SIG-M5 (cell line): ENCODE measurements at regions not wholly inside any gene's neighbourhood (a gene's known extent, or its start where the extent isn't known, plus 50 kb on each side); places are given as distances from the start of the nearest gene placed in this dataset.
"Not testable (repeated sequence)": the region's sequence is repeated elsewhere in the genome, so short reads cannot be mapped to it uniquely, and the experiment has no call there.

Experiments used
- DNase-seq: peaks from one replicate; lab custom pipeline; 2025; lab: John Stamatoyannopoulos, UW

GRCh38 chr17:34472363-34472762 is 107.0 kb upstream of the TMEM132E start:
- no peak for DNase-seq

DNA sequence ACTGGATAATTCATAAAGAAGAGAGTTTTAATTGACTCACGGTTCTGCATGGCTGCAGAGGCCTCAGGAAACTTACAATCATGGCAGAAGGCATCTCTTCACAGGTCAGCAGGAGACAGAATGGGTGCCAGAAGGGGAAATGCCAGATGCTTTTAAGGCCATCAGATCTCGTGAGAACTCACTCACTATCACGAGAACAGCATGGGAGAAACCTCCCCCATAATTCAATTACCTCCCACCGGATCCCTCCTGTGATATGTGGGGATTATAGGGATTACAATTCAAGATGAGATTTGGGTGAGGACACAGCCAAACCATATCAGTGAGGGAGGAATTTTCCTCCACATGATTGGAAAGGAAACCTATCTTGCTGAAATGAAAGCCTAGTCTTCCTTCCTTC is 108.1 kb upstream of the TMEM132E start:
- not testable (repeated sequence) for DNase-seq

- no peak for DNase-seq
Measured at GRCh38 chr17:34465789-34466188, 102.8 kb upstream of the CCL1 start.

DNA sequence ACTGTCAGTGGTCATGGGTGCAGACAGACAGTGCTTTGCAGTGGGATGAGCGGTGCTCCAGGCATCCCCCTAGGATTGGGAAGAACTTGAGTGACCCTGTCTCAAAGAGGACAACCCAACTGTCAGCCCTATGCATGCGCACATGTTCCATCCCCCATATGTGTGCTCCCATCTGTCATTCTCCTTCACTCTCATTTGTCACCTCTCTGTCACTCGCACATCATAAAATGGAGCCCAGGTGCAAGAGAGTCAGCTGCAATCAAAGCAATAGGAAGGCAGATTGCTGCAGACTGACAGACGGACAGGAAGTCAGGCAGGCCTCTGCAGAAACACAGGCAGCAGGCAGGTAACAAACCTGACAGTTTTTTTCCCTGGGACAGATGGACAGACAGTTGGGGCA is 101.8 kb upstream of the CCL1 start:
- DNase-seq, result no peak

GRCh38 chr17:34458266-34458665 is 95.2 kb upstream of the CCL1 start:
- DNase-seq, result no peak

- DNase-seq, result no peak
Measured at GRCh38 chr17:34456121-34456520, 93.1 kb upstream of the CCL1 start.

- DNase-seq, result no peak
Measured at GRCh38 chr17:34452769-34453168, 89.7 kb upstream of the CCL1 start.

- no peak for DNase-seq
Measured at GRCh38 chr17:34451313-34451712, 88.3 kb upstream of the CCL1 start.

DNA sequence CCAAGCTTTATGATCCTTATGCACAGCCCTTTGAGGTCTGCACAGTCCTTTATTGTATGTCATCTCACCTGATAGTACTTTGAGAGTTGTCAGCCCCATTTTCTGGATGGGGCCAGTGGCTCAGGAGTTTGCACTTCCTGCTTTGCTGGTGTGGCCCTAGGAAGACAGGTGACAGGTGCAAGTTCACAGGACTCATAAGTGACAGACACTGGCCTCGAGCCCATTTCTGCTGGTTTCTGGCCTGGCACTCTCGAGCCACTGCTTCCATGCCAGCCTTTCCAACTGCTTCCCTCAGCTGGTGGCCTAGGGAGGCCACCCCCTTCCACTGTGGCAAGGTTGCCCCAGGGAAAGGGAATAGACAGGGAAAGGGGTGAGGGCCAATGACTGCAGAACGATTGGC is 84.4 kb upstream of the CCL1 start:
- DNase-seq, result no peak

- DNase-seq, result no peak
Measured at GRCh38 chr17:34445101-34445500, 82.1 kb upstream of the CCL1 start.

GRCh38 chr17:34443619-34444469 is 80.8 kb upstream of the CCL1 start:
- no peak for DNase-seq

DNA sequence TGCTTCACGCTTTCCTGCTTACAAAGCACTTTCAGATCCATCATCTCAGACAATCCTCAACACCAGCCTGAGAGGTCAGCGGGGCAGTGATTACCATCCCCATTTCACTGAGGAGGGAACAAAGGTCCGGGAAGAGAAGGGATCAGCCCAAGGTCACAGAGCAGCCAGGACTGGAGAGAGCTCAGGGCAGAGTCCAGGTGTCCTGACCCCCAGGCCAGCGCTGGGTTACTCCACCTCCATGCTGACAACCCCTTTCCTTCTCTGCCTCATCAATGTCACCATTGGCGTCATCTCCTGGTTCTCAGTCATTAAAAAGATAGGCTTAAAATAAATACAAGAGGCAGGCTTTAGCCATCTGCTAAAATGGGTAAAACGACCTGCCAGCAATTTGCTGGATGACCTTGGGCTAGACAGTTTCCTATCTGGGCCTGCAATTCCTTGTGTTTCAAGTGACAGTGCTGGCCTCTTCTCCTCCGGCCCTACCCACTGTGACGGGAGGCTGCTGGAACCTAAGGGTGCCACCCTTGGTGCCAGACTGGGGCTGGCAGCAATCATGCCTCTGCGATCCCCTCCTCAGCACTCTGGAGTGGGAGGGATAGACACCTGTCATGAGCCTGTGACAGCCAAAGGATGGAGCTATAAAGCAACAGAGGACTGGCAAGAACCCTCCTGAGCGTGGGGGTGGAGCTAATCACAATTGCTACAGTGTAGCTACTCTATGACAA is 79.5 kb upstream of the CCL1 start:
- no peak for DNase-seq

DNA sequence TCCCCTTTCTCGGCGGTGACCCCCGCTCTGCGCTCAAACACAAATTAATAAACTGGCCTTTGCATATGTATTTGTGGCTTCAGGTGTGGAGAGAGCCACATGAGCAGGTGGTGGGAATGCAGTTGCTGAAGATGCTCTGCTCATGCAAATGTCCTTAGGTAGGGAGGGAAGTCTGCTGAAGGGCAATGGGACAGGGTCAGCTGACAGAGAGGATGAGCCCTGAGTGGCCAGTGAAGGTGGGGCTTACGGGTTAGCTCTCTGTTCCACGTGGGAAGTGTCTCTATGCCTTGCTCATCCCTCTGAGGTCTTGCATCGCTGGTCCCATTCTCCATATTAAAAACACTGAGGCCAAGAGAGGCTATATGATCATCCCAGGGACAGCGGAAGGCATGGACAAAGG is 74.2 kb upstream of the CCL1 start:
- DNase-seq, result no peak

DNA sequence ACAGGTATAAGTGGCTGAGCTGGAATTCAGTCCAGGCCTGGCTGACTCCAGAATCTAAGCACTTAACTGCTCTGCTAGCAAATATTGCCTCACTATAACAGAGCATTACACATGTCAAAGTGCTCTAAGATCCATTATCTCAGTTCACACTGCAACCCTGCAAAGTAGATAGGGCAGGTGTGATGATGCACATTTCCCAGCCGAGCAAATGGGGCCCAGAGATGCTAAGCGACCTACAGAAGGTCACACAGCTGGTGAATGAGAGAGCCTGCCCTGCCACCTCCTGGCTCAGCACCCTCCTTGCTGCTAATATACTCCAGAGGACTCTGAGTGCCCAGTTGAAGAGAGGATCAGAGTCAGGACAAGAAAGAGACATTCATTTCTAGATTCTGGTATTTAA is 73.6 kb upstream of the CCL1 start:
- no peak for DNase-seq

- DNase-seq, result no peak
Measured at GRCh38 chr17:34435182-34435928, 72.3 kb upstream of the CCL1 start.

DNA sequence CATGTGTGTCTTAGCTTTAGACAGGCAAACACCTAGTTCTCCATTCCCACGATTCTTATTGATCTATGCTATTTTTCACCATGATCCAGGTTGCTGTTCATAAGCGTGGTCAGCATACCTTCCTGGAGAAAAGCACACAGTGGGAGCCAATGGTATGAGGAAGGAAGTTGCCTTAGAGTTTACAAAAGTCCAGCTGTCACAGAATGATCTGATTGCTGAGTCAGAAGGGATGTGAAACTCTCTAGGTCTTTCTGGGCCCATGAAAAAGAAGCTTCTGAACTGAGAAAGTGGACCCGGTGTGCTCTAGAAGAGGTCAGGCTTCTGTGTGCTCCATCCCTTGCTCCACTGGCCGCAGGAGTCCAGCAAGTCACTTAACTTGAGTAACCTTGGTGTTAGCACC is 71.0 kb upstream of the CCL1 start:
- no peak for DNase-seq

DNA sequence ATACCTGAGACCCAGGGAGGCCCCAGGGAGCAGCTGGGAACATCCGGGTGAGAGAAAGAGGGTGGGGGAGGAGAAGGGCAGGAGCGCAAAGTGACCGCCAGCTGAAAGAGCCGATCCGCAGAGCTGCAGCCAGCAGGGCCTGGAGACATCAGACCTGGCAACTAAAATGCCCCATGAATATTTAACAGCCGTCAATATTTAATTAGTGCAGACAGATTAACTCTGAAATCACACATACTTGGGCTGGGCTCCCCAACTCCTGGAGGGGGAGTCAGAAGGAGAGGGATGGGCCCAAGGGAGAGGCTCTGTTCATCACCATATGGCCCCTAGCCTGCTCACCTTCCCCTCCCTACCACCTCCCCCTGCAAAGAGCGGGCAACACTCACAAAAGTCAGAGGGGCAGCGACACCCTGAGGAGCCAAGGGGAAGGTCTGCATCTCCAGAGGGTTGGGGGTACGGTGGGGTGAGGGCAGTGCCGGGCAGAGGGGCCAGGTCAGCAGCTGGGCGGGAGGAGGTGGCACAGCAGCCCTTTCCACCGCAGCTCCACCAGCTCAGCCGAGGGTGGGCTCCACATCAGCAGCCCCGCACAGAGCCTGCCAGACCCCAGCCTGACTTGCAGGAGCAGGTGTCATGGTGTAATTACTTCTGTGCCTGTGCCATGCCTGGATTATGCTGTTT is 61.9 kb upstream of the CCL1 start:
- DNase-seq, result no peak

GRCh38 chr17:34423978-34424813 is 61.2 kb upstream of the CCL1 start:
- no peak for DNase-seq

DNA sequence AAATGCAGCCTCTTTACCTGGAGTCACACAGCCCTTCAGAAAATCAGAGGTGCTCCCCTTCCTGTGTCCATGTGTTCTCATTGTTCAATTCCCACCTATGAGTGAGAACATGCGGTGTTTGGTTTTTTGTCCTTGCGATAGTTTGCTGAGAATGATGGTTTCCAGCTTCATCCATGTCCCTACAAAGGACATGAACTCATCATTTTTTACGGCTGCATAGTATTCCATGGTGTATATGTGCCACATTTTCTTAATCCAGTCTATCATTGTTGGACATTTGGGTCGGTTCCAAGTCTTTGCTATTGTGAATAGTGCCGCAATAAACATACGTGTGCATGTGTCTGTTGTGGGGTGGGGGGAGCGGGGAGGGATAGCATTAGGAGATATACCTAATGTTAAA is 60.3 kb upstream of the CCL1 start:
- not testable (repeated sequence) for DNase-seq

DNA sequence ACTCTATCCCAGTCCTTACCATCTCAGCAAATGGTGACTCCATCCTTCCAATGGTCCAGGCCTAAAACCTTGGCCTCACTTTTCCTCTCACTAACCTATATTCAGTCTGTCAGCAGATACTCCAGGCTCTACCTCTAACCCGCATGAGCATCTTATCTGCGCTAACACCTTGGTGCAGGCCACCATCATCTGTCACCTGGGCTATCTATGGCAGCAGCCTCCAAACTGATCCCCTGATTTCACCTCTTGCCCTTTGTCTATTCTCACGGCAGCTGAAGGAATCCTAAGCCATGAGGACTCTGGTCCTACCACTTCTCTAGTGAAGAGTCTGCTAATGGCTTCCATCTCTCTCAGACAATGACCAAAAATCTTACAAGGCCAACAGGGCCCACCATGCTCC is 57.9 kb upstream of the CCL1 start:
- no peak for DNase-seq

- DNase-seq, result no peak
Measured at GRCh38 chr17:34420254-34420766, 57.3 kb upstream of the CCL1 start.
